Suprapubic skin (tissue), 4 donors: ENCODE measurements at regions not wholly inside any gene's neighbourhood (a gene's known extent, or its start where the extent isn't known, plus 50 kb on each side); places are given as distances from the start of the nearest gene placed in this dataset.

Experiments
- CTCF ChIP-seq, 2 donors: fragments of 200-600 bp in 1 of 2; fragments of 450-650 bp in 1 of 2; sonication (generic) in 1 of 2; IDR thresholded peaks; one replicate each; pipeline ENCODE4 v1.5.1; 2016 to 2019; ENCODE audit warnings: antibody characterized with exemption in 2 of 2, mild to moderate bottlenecking in 1 of 2, moderate library complexity in 1 of 2
- EP300 ChIP-seq: sonication (generic); formaldehyde crosslinking; IDR thresholded peaks from one replicate; pipeline ENCODE4 v1.6.1; 2017; ENCODE audit warnings: antibody characterized with exemption
- POLR2A ChIP-seq, 2 donors: fragments of 450-650 bp; IDR thresholded peaks; one replicate each; pipeline ENCODE4 v1.6.1; 2017; ENCODE audit warnings: antibody characterized with exemption in 2 of 2, mild to moderate bottlenecking in 2 of 2, moderate library complexity in 2 of 2
- POLR2AphosphoS5 ChIP-seq, 3 donors: sonication (generic); formaldehyde crosslinking; IDR thresholded peaks; one replicate each; pipeline ENCODE4 v1.6.1; 2017; ENCODE audit warnings: antibody characterized with exemption in 3 of 3

- TF ChIP-seq POLR2AphosphoS5 (IDR thresholded peaks at IDR 0.05) (no peak), POLR2A (IDR thresholded peaks at IDR 0.05) (no peak), CTCF (IDR thresholded peaks at IDR 0.05) (no peak), EP300 (no peak)
Observed at GRCh38 chr2:209194717-209195116, 229.1 kb upstream of the MAP2 start.
